OCI-LY3 (cell line): ENCODE measurements at regions not wholly inside any gene's neighbourhood (a gene's known extent, or its start where the extent isn't known, plus 50 kb on each side); places are given as distances from the start of the nearest gene placed in this dataset.

ENCODE experiments used
- CTCF ChIP-seq: fragments of 200-600, 300-600 bp; sonication (generic); IDR thresholded peaks from 2 replicates; pipeline ENCODE4 v1.5.1; 2014; ENCODE audit warnings: antibody characterized with exemption, low read length, low read depth
- EZH2phosphoT487 ChIP-seq: fragments of 200-600 bp; shearing (Covaris generic); IDR thresholded peaks from 2 replicates; pipeline ENCODE4 v1.6.1; 2018; ENCODE audit warnings: antibody characterized with exemption, mixed run types, low read depth

- TF ChIP-seq CTCF (no peak), EZH2phosphoT487 (no peak)
Measured at GRCh38 chr10:89915021-89915420, 213.6 kb downstream of the KIF20B start.
